Activated T-cell treated with anti-CD3 and anti-CD28 coated beads, Interleukin-2, amount 50 U/mL, for 24 hours (primary cell): ENCODE measurements at regions not wholly inside any gene's neighbourhood (a gene's known extent, or its start where the extent isn't known, plus 50 kb on each side); places are given as distances from the start of the nearest gene placed in this dataset.
"Not testable (repeated sequence)": the region's sequence is repeated elsewhere in the genome, so short reads cannot be mapped to it uniquely, and the experiment has no call there.

Source experiments
- DNase-seq: peaks from one replicate; pipeline ENCODE4 v3.0.0-alpha.2; 2020
- H3K27ac Mint-ChIP-seq: 2 replicates; pipeline ENCODE4 v1.8.0; 2020; ENCODE audit warnings: mild to moderate bottlenecking, mixed read lengths
- H3K27me3 Mint-ChIP-seq: 2 replicates; pipeline ENCODE4 v1.8.0; 2020; ENCODE audit warnings: mixed read lengths
- H3K36me3 Mint-ChIP-seq: 2 replicates; pipeline ENCODE4 v1.8.0; 2020; ENCODE audit warnings: low read depth, mixed read lengths
- H3K4me1 Mint-ChIP-seq: 2 replicates; pipeline ENCODE4 v1.8.0; 2020; ENCODE audit warnings: low read depth, mixed read lengths
- H3K4me3 Mint-ChIP-seq: 2 replicates; pipeline ENCODE4 v1.8.0; 2020; ENCODE audit warnings: mild to moderate bottlenecking, moderate library complexity, mixed read lengths
- H3K9me3 Mint-ChIP-seq: 2 replicates; pipeline ENCODE4 v1.8.0; 2020; ENCODE audit warnings: mixed read lengths

DNA sequence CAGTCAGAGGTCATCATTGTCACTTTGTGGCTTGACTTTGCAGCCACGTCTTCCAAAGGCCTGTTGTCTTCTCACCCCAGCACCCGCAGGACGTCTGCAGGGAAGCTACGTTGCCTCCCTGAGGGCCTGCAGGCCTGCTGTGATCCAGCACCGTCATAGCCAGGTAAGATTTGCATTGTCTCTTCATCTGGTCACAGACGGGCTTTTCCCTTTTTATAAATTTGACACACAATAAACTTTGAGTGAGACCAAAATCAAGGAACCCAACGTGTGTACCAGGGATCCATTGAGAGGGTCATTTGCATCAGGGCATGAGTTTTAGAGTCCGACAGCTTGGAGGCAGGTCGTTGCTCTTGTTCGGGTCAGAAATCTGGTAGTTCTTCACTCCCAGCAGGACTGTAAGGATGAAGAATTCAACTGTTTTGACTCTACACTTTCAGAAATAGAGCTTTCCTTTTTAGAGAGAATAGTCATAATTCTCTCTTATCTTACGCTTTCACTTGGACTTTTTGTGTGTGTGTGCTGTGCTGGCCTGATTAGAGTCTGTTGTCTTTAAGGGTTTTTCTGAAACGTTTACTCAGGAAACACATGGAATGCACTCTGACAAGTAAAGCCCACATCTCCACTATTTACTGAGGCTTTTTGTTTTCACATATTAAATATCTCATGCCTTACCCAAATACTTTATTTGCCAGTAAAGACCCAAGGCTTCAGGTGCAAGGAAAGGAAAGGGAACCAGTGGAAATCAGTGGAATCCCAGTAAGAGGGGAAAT lies 177.2 kb upstream of the TAB2 start:
- DNase-seq, result peak; percentile 61
- H3K9me3 Mint-ChIP-seq, result peaks cover 5% of the 10 kb centered on the region
- peak overlapping the region; percentile 75 for H3K4me3 Mint-ChIP-seq
- no peaks in the 10 kb centered on the region for H3K27me3 Mint-ChIP-seq
- H3K27ac Mint-ChIP-seq, result peak overlapping the region; percentile 98
- peaks cover 36% of the 10 kb centered on the region for H3K36me3 Mint-ChIP-seq
- peaks cover 50% of the 10 kb centered on the region for H3K4me1 Mint-ChIP-seq

GRCh38 chr6:149140910-149141290 lies 176.6 kb upstream of the TAB2 start:
- H3K36me3 Mint-ChIP-seq, result peaks cover 41% of the 10 kb centered on the region
- H3K4me3 Mint-ChIP-seq, result peak overlapping the region; percentile 75
- DNase-seq, result no peak

DNA sequence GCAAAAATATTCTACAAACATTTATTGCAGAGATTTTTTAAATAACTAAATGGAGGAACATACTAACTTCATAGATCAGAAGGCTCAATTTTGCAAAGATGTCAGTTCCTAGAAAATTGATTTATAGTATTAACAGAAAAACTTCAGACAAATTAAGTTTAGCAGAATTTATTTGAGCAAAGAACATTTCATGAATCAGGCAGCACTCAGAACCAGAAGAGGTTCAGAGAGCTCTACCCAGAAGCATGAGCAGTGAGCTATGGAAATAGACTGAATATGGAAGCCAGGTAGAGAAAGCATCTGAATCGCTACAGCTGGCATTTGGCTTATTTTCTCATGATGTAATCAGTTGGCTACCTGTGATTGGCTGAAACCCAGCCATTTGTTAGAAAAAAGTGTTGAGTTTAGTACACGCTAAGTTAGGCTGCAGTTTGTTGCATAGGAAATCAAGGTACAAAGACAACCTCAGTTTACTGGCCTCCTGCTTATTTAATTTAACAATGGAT lies 174.5 kb upstream of the TAB2 start:
- Mint-ChIP-seq H3K27me3 (no peaks in the 10 kb centered on the region), H3K36me3 (peaks cover 50% of the 10 kb centered on the region), H3K4me3 (no peak overlapping the region), H3K4me1 (peaks cover 67% of the 10 kb centered on the region), H3K27ac (no peak overlapping the region), H3K9me3 (peaks cover 15% of the 10 kb centered on the region)
- no peak for DNase-seq

More at GRCh38 chr6:149140910-149141290, 176.6 kb upstream of the TAB2 start:
- H3K27me3 Mint-ChIP-seq, result no peaks in the 10 kb centered on the region
- H3K4me1 Mint-ChIP-seq, result peaks cover 54% of the 10 kb centered on the region
- peak overlapping the region; percentile 98 for H3K27ac Mint-ChIP-seq
- H3K9me3 Mint-ChIP-seq, result peaks cover 9% of the 10 kb centered on the region

DNA sequence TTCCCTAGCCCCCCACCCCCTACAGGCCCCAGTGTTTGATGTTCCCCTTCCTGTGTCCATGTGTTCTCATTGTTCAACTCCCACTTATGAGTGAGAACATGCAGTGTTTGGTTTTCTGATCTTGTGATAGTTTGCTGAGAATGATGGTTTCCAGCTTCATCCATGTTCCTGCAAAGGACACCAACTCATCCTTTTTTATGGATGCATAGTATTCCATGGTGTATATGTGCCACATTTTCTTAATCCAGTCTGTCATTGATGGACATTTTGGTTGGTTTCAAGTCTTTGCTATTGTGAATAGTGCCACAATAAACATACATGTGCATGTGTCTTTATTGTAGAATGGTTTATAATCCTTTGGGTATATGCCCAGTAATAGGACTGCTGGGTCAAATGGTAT lies 171.7 kb upstream of the TAB2 start:
- peaks cover 62% of the 10 kb centered on the region for H3K36me3 Mint-ChIP-seq
- H3K9me3 Mint-ChIP-seq, result peaks cover 27% of the 10 kb centered on the region
- H3K4me1 Mint-ChIP-seq, result peaks cover 70% of the 10 kb centered on the region
- not testable (repeated sequence) for H3K27ac Mint-ChIP-seq, H3K4me3 Mint-ChIP-seq, H3K27me3 Mint-ChIP-seq, DNase-seq

DNA sequence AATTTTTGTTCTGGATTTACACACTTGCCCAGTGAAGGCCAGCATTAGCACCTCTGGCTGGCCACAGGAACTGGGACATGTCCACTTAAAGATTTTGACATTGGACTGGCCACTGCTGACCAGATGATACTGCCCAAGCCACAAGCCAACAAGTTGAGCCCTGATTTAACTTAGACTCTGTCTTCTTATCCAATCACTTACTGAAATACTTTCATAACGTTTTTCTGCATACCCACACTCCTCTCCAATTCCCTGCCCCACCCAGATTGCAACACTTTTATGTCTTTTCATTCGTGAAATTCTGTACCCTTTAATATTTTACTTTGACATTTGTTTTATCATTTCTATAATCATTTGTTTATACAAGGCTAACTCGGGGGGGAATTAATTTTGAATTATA lies 170.3 kb upstream of the TAB2 start:
- H3K4me1 Mint-ChIP-seq, result peaks cover 70% of the 10 kb centered on the region
- H3K36me3 Mint-ChIP-seq, result peaks cover 56% of the 10 kb centered on the region
- DNase-seq, result no peak
- H3K9me3 Mint-ChIP-seq, result peaks cover 28% of the 10 kb centered on the region
- H3K27me3 Mint-ChIP-seq, result no peaks in the 10 kb centered on the region
- H3K4me3 Mint-ChIP-seq, result no peak overlapping the region
- H3K27ac Mint-ChIP-seq, result peak overlapping the region; percentile 70

GRCh38 chr6:149147938-149148718 lies 169.4 kb upstream of the TAB2 start:
- peak overlapping the region; percentile 40 for H3K4me3 Mint-ChIP-seq
- no peak for DNase-seq
- peak overlapping the region; percentile 85 for H3K27ac Mint-ChIP-seq
- peaks cover 75% of the 10 kb centered on the region for H3K4me1 Mint-ChIP-seq
- H3K36me3 Mint-ChIP-seq, result peaks cover 50% of the 10 kb centered on the region
- H3K9me3 Mint-ChIP-seq, result peaks cover 27% of the 10 kb centered on the region
- no peaks in the 10 kb centered on the region for H3K27me3 Mint-ChIP-seq

- no peaks in the 10 kb centered on the region for H3K27me3 Mint-ChIP-seq
Measured at GRCh38 chr6:149149653-149150052, 167.9 kb upstream of the TAB2 start.

DNA sequence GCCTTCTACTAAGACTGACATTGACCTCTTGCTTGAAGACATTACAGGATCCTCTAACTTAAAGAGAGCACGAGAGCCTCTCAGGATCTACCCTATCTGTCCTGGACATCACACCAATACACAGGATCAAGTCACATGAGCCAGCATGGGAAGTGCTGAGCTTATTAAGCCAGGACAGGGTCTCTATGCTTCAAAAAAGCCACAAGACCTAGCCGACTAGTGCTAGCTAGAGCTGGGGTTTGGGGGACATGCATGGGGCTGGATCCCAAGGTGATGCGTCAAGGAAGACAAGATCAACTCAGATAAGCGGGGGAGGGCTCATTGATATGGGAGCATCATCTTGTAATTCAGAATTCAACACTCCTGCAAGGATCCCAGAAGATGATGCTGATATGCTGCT lies 167.2 kb upstream of the TAB2 start:
- no peak overlapping the region for H3K4me3 Mint-ChIP-seq
- H3K36me3 Mint-ChIP-seq, result peaks cover 33% of the 10 kb centered on the region
- H3K27me3 Mint-ChIP-seq, result no peaks in the 10 kb centered on the region
- DNase-seq, result no peak
- no peak overlapping the region for H3K27ac Mint-ChIP-seq
- H3K4me1 Mint-ChIP-seq, result peaks cover 92% of the 10 kb centered on the region
- H3K9me3 Mint-ChIP-seq, result peaks cover 28% of the 10 kb centered on the region

More at GRCh38 chr6:149149653-149150052, 167.9 kb upstream of the TAB2 start:
- Mint-ChIP-seq H3K27ac (peak overlapping the region; percentile 30), H3K36me3 (peaks cover 36% of the 10 kb centered on the region), H3K9me3 (peaks cover 27% of the 10 kb centered on the region), H3K4me1 (peaks cover 87% of the 10 kb centered on the region), H3K4me3 (no peak overlapping the region)
- DNase-seq, result no peak

DNA sequence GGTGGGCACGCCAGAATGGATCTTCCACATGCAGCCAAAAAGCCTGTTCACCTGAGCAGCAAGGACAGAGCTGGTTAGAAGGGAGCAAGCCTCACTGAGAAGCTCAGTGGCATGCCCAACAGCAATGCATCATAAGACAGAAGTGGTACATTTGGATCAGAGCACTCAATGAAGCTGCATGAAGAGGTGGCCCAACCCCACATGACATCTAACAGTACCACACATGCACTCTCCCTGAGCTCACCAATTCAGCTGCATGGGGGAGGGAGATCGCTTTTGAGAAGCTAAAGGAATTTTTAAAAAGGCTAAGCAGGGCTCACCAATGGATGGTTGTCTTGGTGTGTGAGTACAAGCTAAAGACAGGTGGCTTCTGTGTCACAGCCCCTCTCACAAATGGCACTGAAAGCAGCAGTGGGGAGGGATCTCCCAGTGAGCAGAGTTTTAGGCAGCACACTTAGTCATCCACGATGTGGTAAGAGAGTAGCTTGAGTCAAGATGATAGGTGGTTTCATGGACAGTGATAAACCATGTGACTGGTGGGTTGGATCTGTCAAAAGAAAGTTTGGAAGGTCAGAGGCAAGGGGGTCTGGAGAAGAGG lies 166.6 kb upstream of the TAB2 start:
- H3K9me3 Mint-ChIP-seq, result peaks cover 26% of the 10 kb centered on the region
- no peak overlapping the region for H3K4me3 Mint-ChIP-seq
- H3K27ac Mint-ChIP-seq, result peak overlapping the region; percentile 3
- DNase-seq, result peak; percentile 49
- peaks cover 91% of the 10 kb centered on the region for H3K4me1 Mint-ChIP-seq
- H3K27me3 Mint-ChIP-seq, result no peaks in the 10 kb centered on the region
- peaks cover 31% of the 10 kb centered on the region for H3K36me3 Mint-ChIP-seq

- Mint-ChIP-seq H3K27me3 (no peaks in the 10 kb centered on the region), H3K27ac (peak overlapping the region; percentile 33), H3K4me1 (peaks cover 76% of the 10 kb centered on the region), H3K4me3 (no peak overlapping the region), H3K36me3 (peaks cover 25% of the 10 kb centered on the region), H3K9me3 (peaks cover 20% of the 10 kb centered on the region)
- no peak for DNase-seq
Measured at GRCh38 chr6:149152521-149152920, 165.0 kb upstream of the TAB2 start.

GRCh38 chr6:149153100-149153499 lies 164.4 kb upstream of the TAB2 start:
- Mint-ChIP-seq H3K9me3 (peaks cover 20% of the 10 kb centered on the region), H3K27me3 (no peaks in the 10 kb centered on the region), H3K4me1 (peaks cover 71% of the 10 kb centered on the region), H3K27ac (peak overlapping the region; percentile 83), H3K4me3 (no peak overlapping the region), H3K36me3 (peaks cover 23% of the 10 kb centered on the region)
- no peak for DNase-seq

DNA sequence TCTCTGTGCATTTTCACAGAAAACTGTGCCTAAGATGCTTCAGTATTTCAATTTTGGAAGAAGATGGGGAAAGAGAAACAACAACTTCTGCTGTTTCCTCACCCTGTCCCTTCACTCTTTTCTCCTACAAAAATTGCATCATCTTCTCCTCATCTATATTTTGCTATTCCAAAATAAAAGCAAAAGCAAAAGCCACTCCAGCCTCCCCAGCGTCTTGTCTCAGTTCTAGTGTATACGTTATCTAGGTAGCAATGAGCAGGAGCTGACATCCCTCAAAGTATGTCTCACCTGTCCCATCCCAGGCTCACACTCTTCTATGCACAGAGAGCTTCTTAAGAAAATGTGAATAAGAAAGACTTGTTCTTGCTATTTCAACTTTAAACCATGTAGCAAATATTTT lies 163.8 kb upstream of the TAB2 start:
- no peak overlapping the region for H3K4me3 Mint-ChIP-seq
- H3K36me3 Mint-ChIP-seq, result peaks cover 20% of the 10 kb centered on the region
- DNase-seq, result no peak
- H3K27ac Mint-ChIP-seq, result peak overlapping the region; percentile 83
- H3K4me1 Mint-ChIP-seq, result peaks cover 65% of the 10 kb centered on the region
- no peaks in the 10 kb centered on the region for H3K27me3 Mint-ChIP-seq
- H3K9me3 Mint-ChIP-seq, result peaks cover 17% of the 10 kb centered on the region

DNA sequence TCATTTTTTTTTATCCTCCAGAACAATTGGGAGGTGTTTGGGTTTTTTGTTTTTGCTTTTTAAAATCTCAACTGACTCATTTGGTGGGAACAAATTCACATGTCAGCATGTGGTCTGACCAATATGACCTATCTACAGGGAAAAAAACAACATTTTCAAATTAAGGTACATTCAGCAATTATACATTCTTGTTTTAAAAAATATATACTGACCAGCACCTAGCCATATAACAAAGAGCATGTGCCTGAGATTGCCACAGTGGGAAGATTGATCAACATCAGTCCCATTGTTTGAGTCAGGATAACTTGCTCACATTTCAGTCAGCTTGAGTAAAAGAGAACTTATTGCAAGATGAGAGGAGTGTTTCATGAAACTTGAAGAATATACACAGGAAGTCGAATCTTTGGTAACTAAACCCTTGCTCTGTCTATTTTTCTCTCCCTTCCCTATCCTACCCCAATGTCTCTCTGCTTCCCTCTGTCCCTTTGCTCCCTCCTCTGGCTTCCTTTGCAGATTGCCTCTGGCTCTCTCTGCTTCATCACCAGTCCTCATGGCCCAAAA lies 163.2 kb upstream of the TAB2 start:
- peaks cover 15% of the 10 kb centered on the region for H3K36me3 Mint-ChIP-seq
- H3K9me3 Mint-ChIP-seq, result peaks cover 12% of the 10 kb centered on the region
- H3K4me3 Mint-ChIP-seq, result no peak overlapping the region
- H3K4me1 Mint-ChIP-seq, result peaks cover 58% of the 10 kb centered on the region
- peak overlapping the region; percentile 83 for H3K27ac Mint-ChIP-seq
- H3K27me3 Mint-ChIP-seq, result no peaks in the 10 kb centered on the region
- DNase-seq, result no peak

DNA sequence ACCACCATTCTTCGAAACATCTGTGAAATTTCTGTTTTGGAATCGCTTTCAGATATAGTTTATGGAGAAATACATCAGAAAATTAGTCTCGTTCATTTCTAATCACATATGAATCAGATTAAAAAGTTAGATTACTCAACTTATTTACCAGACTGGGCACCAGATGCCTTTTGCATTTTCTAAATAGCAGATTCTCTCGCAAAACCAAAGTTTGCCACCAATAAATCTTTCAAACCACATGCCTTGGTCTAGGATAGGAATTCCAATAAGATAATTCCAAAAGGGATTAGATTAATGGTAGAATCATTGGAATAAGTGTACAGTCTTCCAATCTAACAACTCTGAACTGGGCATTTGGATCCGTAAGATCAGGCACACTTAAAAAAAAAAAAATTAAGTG lies 160.4 kb upstream of the TAB2 start:
- H3K4me1 Mint-ChIP-seq, result peaks cover 32% of the 10 kb centered on the region
- H3K27ac Mint-ChIP-seq, result no peak overlapping the region

More for the DNA sequence above, 160.4 kb upstream of the TAB2 start:
- peaks cover 3% of the 10 kb centered on the region for H3K9me3 Mint-ChIP-seq
- DNase-seq, result no peak
- H3K4me3 Mint-ChIP-seq, result no peak overlapping the region
- no peaks in the 10 kb centered on the region for H3K27me3 Mint-ChIP-seq
- peaks cover 6% of the 10 kb centered on the region for H3K36me3 Mint-ChIP-seq
